ENCODE measurements at regions not wholly inside any gene's neighbourhood (a gene's known extent, or its start where the extent isn't known, plus 50 kb on each side); places are given as distances from the start of the nearest gene placed in this dataset.

GRCh38 chr7:118132764-118133163 is 51.2 kb upstream of the LSM8 start:
- TF ChIP-seq ZFX (IDR thresholded peaks at IDR 0.05; ENCODE audit: borderline replicate concordance): no peak
- TF ChIP-seq, protein P1, sequence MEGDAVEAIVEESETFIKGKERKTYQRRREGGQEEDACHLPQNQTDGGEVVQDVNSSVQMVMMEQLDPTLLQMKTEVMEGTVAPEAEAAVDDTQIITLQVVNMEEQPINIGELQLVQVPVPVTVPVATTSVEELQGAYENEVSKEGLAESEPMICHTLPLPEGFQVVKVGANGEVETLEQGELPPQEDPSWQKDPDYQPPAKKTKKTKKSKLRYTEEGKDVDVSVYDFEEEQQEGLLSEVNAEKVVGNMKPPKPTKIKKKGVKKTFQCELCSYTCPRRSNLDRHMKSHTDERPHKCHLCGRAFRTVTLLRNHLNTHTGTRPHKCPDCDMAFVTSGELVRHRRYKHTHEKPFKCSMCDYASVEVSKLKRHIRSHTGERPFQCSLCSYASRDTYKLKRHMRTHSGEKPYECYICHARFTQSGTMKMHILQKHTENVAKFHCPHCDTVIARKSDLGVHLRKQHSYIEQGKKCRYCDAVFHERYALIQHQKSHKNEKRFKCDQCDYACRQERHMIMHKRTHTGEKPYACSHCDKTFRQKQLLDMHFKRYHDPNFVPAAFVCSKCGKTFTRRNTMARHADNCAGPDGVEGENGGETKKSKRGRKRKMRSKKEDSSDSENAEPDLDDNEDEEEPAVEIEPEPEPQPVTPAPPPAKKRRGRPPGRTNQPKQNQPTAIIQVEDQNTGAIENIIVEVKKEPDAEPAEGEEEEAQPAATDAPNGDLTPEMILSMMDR (IDR thresholded peaks at IDR 0.05): no peak
- no peak overlapping the region for H3K27ac ChIP-seq

Measured in 22Rv1 (cell line).